ENCODE measurements at regions not wholly inside any gene's neighbourhood (a gene's known extent, or its start where the extent isn't known, plus 50 kb on each side); places are given as distances from the start of the nearest gene placed in this dataset.

GRCh38 chr13:103794526-103794925, 728.3 kb upstream of the SLC10A2 start:
- ATAC-seq (replicated peaks; ENCODE audit: extremely low read depth, poor library complexity, severe bottlenecking) (no peak), DNase-seq (ENCODE audit: low spot score in 2 of 2) (no peak)
- no peak overlapping the region for H3K4me3 Mint-ChIP-seq
- H3K36me3 Mint-ChIP-seq (ENCODE audit: insufficient read depth), result peaks cover 2% of the 10 kb centered on the region
- H3K27ac Mint-ChIP-seq (ENCODE audit: low read depth), result no peak overlapping the region
- no peaks in the 10 kb centered on the region for H3K27me3 Mint-ChIP-seq
- H3K4me1 Mint-ChIP-seq, result no peaks in the 10 kb centered on the region
- peaks cover 21% of the 10 kb centered on the region for H3K9me3 Mint-ChIP-seq

GRCh38 chr13:103788061-103788652, 721.9 kb upstream of the SLC10A2 start:
- Mint-ChIP-seq H3K9me3 (peaks cover 12% of the 10 kb centered on the region), H3K27me3 (no peaks in the 10 kb centered on the region), H3K4me3 (no peak overlapping the region), H3K27ac (ENCODE audit: low read depth) (no peak overlapping the region), H3K4me1 (no peaks in the 10 kb centered on the region), H3K36me3 (ENCODE audit: insufficient read depth) (no peaks in the 10 kb centered on the region)
- DNase-seq (ENCODE audit: low spot score in 2 of 2) (no peak), ATAC-seq (replicated peaks; ENCODE audit: extremely low read depth, poor library complexity, severe bottlenecking) (no peak)

- H3K36me3 Mint-ChIP-seq (ENCODE audit: insufficient read depth), result peaks cover 2% of the 10 kb centered on the region
- H3K4me1 Mint-ChIP-seq, result no peaks in the 10 kb centered on the region
- H3K27me3 Mint-ChIP-seq, result no peaks in the 10 kb centered on the region
- H3K9me3 Mint-ChIP-seq, result peaks cover 13% of the 10 kb centered on the region
- H3K27ac Mint-ChIP-seq (ENCODE audit: low read depth), result no peak overlapping the region
- ATAC-seq (replicated peaks; ENCODE audit: extremely low read depth, poor library complexity, severe bottlenecking) (no peak), DNase-seq (ENCODE audit: low spot score in 2 of 2) (no peak)
- H3K4me3 Mint-ChIP-seq, result no peak overlapping the region
Observed at GRCh38 chr13:103772576-103772975, 706.4 kb upstream of the SLC10A2 start.

GRCh38 chr13:103762523-103762922, 696.3 kb upstream of the SLC10A2 start:
- H3K36me3 Mint-ChIP-seq (ENCODE audit: insufficient read depth), result no peaks in the 10 kb centered on the region
- H3K4me3 Mint-ChIP-seq, result no peak overlapping the region
- H3K9me3 Mint-ChIP-seq, result peaks cover 17% of the 10 kb centered on the region
- no peak for DNase-seq (ENCODE audit: low spot score in 2 of 2)
- no peaks in the 10 kb centered on the region for H3K27me3 Mint-ChIP-seq
- H3K27ac Mint-ChIP-seq (ENCODE audit: low read depth), result no peak overlapping the region
- no peaks in the 10 kb centered on the region for H3K4me1 Mint-ChIP-seq
- no peak for ATAC-seq (replicated peaks; ENCODE audit: extremely low read depth, poor library complexity, severe bottlenecking)

- Mint-ChIP-seq H3K36me3 (ENCODE audit: insufficient read depth) (no peaks in the 10 kb centered on the region), H3K4me1 (no peaks in the 10 kb centered on the region), H3K4me3 (no peak overlapping the region), H3K27ac (ENCODE audit: low read depth) (no peak overlapping the region), H3K27me3 (no peaks in the 10 kb centered on the region), H3K9me3 (peaks cover 22% of the 10 kb centered on the region)
- no peak for DNase-seq (ENCODE audit: low spot score in 2 of 2)
- no peak for ATAC-seq (replicated peaks; ENCODE audit: extremely low read depth, poor library complexity, severe bottlenecking)
Observed at GRCh38 chr13:103759361-103759760, 693.1 kb upstream of the SLC10A2 start.

DNA sequence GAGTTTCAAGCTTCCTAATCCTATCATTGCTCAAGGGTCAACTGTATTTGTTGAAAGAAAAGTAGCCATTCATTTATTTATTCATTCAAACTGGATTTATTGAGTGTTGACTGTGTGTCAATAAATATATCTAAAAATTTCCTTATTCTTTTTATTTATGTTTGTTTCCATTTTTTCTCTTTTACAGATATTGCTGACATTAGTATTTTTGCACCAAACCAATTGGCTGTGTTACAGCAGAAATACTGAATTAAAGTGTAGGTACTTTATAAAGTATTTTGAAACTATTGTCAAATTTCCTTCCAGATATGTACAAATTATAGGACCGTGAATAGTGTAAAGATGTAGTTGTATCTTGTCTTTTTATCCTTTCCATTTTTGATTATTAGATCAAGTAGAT, 692.0 kb upstream of the SLC10A2 start:
- Mint-ChIP-seq H3K9me3 (peaks cover 22% of the 10 kb centered on the region), H3K27me3 (no peaks in the 10 kb centered on the region), H3K27ac (ENCODE audit: low read depth) (no peak overlapping the region), H3K4me3 (no peak overlapping the region), H3K36me3 (ENCODE audit: insufficient read depth) (no peaks in the 10 kb centered on the region), H3K4me1 (no peaks in the 10 kb centered on the region)
- ATAC-seq (replicated peaks; ENCODE audit: extremely low read depth, poor library complexity, severe bottlenecking) (no peak), DNase-seq (ENCODE audit: low spot score in 2 of 2) (no peak)

GRCh38 chr13:103757361-103757760, 691.1 kb upstream of the SLC10A2 start:
- peaks cover 22% of the 10 kb centered on the region for H3K9me3 Mint-ChIP-seq
- no peak overlapping the region for H3K27ac Mint-ChIP-seq (ENCODE audit: low read depth)
- no peak for ATAC-seq (replicated peaks; ENCODE audit: extremely low read depth, poor library complexity, severe bottlenecking)
- no peak overlapping the region for H3K4me3 Mint-ChIP-seq
- H3K27me3 Mint-ChIP-seq, result no peaks in the 10 kb centered on the region
- H3K4me1 Mint-ChIP-seq, result no peaks in the 10 kb centered on the region
- H3K36me3 Mint-ChIP-seq (ENCODE audit: insufficient read depth), result no peaks in the 10 kb centered on the region
- DNase-seq (ENCODE audit: low spot score in 2 of 2), result no peak

DNA sequence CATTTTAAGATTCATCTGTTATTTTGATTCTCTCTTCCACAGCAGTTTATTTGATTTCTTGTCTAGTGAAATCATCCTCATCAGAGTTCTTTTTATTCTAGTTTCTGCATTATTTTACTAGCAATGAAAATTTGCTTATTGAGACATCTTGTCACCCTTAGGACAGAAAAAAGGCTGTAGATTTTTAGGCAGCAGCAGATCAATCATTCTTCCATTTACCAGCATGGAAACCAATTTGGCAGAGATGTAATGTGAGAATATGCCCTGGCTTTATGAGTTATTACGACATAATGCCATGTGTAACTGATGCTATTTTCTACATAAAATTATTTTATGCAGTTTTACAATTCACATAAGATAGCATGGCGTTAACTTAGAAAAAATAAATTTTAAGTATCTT, 688.6 kb upstream of the SLC10A2 start:
- DNase-seq (ENCODE audit: low spot score in 2 of 2), result no peak
- Mint-ChIP-seq H3K4me1 (no peaks in the 10 kb centered on the region), H3K27ac (ENCODE audit: low read depth) (no peak overlapping the region), H3K27me3 (no peaks in the 10 kb centered on the region), H3K36me3 (ENCODE audit: insufficient read depth) (no peaks in the 10 kb centered on the region), H3K4me3 (no peak overlapping the region), H3K9me3 (peaks cover 24% of the 10 kb centered on the region)
- no peak for ATAC-seq (replicated peaks; ENCODE audit: extremely low read depth, poor library complexity, severe bottlenecking)

DNA sequence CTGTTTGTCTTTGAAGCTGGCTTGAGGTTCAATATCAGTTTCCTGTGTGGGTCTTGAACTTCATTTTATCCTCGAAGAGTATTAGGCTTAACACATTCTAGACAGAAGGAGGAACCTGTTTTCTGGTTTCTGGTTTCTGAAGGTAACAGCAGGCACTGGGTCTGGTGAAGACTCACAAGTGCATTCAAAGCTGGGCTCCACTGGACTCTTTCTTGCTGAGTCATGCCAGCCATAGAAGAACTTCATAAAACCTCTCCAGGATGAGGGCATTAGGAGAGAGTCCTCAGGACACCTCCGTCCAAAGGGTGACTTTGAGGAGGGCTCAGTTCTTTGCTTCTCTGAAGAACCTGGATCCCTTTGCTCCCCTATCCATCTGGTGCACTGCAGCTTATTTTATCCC, 668.6 kb upstream of the SLC10A2 start:
- Mint-ChIP-seq H3K4me1 (no peaks in the 10 kb centered on the region), H3K9me3 (peaks cover 6% of the 10 kb centered on the region), H3K36me3 (ENCODE audit: insufficient read depth) (peaks cover 1% of the 10 kb centered on the region), H3K27me3 (no peaks in the 10 kb centered on the region), H3K27ac (ENCODE audit: low read depth) (no peak overlapping the region), H3K4me3 (no peak overlapping the region)
- DNase-seq (ENCODE audit: low spot score in 2 of 2) (no peak), ATAC-seq (replicated peaks; ENCODE audit: extremely low read depth, poor library complexity, severe bottlenecking) (no peak)

- no peak for ATAC-seq (replicated peaks; ENCODE audit: extremely low read depth, poor library complexity, severe bottlenecking)
- H3K36me3 Mint-ChIP-seq (ENCODE audit: insufficient read depth), result peaks cover 1% of the 10 kb centered on the region
- H3K9me3 Mint-ChIP-seq, result peaks cover 12% of the 10 kb centered on the region
- no peak for DNase-seq (ENCODE audit: low spot score in 2 of 2)
- H3K27ac Mint-ChIP-seq (ENCODE audit: low read depth), result no peak overlapping the region
- no peaks in the 10 kb centered on the region for H3K27me3 Mint-ChIP-seq
- H3K4me3 Mint-ChIP-seq, result no peak overlapping the region
- no peaks in the 10 kb centered on the region for H3K4me1 Mint-ChIP-seq
Observed at GRCh38 chr13:103731959-103732358, 665.7 kb upstream of the SLC10A2 start.

DNA sequence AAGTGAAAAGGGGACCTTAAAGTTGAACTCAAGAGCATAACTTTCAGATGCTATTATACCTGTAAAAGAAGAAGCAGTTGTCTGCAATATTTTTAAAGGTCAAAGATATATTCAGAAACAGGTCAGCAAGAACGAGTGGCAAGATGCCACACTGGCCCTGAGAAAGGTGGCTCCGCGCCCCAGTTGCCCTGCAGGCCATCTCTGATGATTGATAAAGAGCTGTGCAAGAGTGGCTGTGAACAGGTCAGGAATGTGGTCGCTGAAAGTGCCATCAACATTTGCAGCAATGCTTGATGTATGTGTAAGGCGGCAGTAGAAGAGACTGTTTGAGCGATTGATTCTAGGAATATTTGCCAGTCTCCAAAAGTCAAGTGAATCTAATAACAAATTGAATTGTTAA, 664.2 kb upstream of the SLC10A2 start:
- ATAC-seq (replicated peaks; ENCODE audit: extremely low read depth, poor library complexity, severe bottlenecking), result no peak
- H3K36me3 Mint-ChIP-seq (ENCODE audit: insufficient read depth), result no peaks in the 10 kb centered on the region
- peaks cover 6% of the 10 kb centered on the region for H3K9me3 Mint-ChIP-seq
- H3K4me3 Mint-ChIP-seq, result no peak overlapping the region
- DNase-seq (ENCODE audit: low spot score in 2 of 2), result no peak
- no peaks in the 10 kb centered on the region for H3K4me1 Mint-ChIP-seq
- H3K27me3 Mint-ChIP-seq, result no peaks in the 10 kb centered on the region
- no peak overlapping the region for H3K27ac Mint-ChIP-seq (ENCODE audit: low read depth)

DNA sequence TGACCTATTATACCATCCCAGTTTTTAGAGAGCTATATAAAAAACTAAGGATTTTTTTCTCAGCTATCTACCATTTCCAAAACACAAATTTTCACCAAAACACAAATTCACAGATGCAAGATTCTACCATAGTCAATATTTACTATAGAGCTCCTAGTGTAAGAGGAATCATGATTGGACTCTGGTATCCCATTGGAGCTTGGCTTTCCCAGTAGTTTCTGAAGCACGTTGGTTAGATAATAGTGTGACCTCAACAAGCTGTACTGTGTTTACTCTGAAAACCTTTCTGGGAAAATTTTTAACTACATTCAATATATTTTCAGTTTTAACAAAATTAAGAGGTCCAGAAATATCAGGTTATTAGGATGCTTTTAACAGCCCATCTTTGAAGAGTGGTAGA, 660.6 kb upstream of the SLC10A2 start:
- no peak for ATAC-seq (replicated peaks; ENCODE audit: extremely low read depth, poor library complexity, severe bottlenecking)
- Mint-ChIP-seq H3K4me3 (no peak overlapping the region), H3K4me1 (no peaks in the 10 kb centered on the region)

GRCh38 chr13:103716718-103717117, 650.5 kb upstream of the SLC10A2 start:
- Mint-ChIP-seq H3K9me3 (peaks cover 17% of the 10 kb centered on the region), H3K27me3 (no peaks in the 10 kb centered on the region), H3K36me3 (ENCODE audit: insufficient read depth) (no peaks in the 10 kb centered on the region), H3K27ac (ENCODE audit: low read depth) (no peak overlapping the region), H3K4me1 (no peaks in the 10 kb centered on the region), H3K4me3 (no peak overlapping the region)
- DNase-seq (ENCODE audit: low spot score in 2 of 2) (no peak), ATAC-seq (replicated peaks; ENCODE audit: extremely low read depth, poor library complexity, severe bottlenecking) (no peak)

More for the DNA sequence above, 660.6 kb upstream of the SLC10A2 start:
- H3K27me3 Mint-ChIP-seq, result no peaks in the 10 kb centered on the region
- H3K36me3 Mint-ChIP-seq (ENCODE audit: insufficient read depth), result no peaks in the 10 kb centered on the region
- peaks cover 12% of the 10 kb centered on the region for H3K9me3 Mint-ChIP-seq
- H3K27ac Mint-ChIP-seq (ENCODE audit: low read depth), result no peak overlapping the region
- DNase-seq (ENCODE audit: low spot score in 2 of 2), result no peak

- no peak for DNase-seq (ENCODE audit: low spot score in 2 of 2)
- no peak overlapping the region for H3K27ac Mint-ChIP-seq (ENCODE audit: low read depth)
- ATAC-seq (replicated peaks; ENCODE audit: extremely low read depth, poor library complexity, severe bottlenecking), result no peak
- H3K27me3 Mint-ChIP-seq, result no peaks in the 10 kb centered on the region
- H3K4me3 Mint-ChIP-seq, result no peak overlapping the region
- H3K36me3 Mint-ChIP-seq (ENCODE audit: insufficient read depth), result no peaks in the 10 kb centered on the region
- peaks cover 25% of the 10 kb centered on the region for H3K9me3 Mint-ChIP-seq
- no peaks in the 10 kb centered on the region for H3K4me1 Mint-ChIP-seq
Observed at GRCh38 chr13:103715335-103715734, 649.1 kb upstream of the SLC10A2 start.

Measured in central memory CD8-positive, alpha-beta T cell (primary cell).